ENCODE measurements at regions not wholly inside any gene's neighbourhood (a gene's known extent, or its start where the extent isn't known, plus 50 kb on each side); places are given as distances from the start of the nearest gene placed in this dataset.

GRCh38 chr5:28512648-28513047, 1474.3 kb upstream of the CDH9 start:
- H3K9ac ChIP-seq (ENCODE audit: extremely low read depth, insufficient read length, low read length), result no peak overlapping the region
- no peaks in the 10 kb centered on the region for H3K9me3 ChIP-seq (ENCODE audit: control insufficient read depth, low read depth, low read length)
- peaks cover 0 to 14% of the 10 kb centered on the region in 2 experiments; a peak in 3 of 5 replicates for H3K9me3 Mint-ChIP-seq
- no peak overlapping the region for H3K4ac ChIP-seq (ENCODE audit: low read depth, low read length)
- no peaks in the 10 kb centered on the region for H3K27me3 Mint-ChIP-seq (ENCODE audit: low read depth)
- no peak overlapping the region for H2AFZ ChIP-seq (ENCODE audit: low read length)
- no peaks in the 10 kb centered on the region for H3K27me3 ChIP-seq (ENCODE audit: insufficient read depth, low read length)
- DNase-seq, result no peak
- no peak overlapping the region for H2AK5ac ChIP-seq (ENCODE audit: insufficient read length, low read length)
- no peak overlapping the region for H2BK120ac ChIP-seq (ENCODE audit: low read depth, low read length, poor library complexity, severe bottlenecking)
- WGBS (ENCODE audit: extremely low coverage, insufficient read length, low lambda C conversion rate), result no CpG with 5 or more reads among the region's 4 CpGs
- no peak overlapping the region for H4K5ac ChIP-seq (ENCODE audit: insufficient read length, low read depth, low read length)
- H4K8ac ChIP-seq (replicated peaks; ENCODE audit: insufficient read length, low read depth, low read length), result no peak overlapping the region
- no peak overlapping the region for H3K56ac ChIP-seq (ENCODE audit: insufficient read length, low read depth, low read length)
- no peaks in the 10 kb centered on the region for H3K79me2 ChIP-seq (ENCODE audit: insufficient read depth, low read length)
- H4K91ac ChIP-seq (ENCODE audit: insufficient read length, low read depth, low read length), result no peak overlapping the region
- no peaks in the 10 kb centered on the region for H4K20me1 ChIP-seq (ENCODE audit: control insufficient read depth, insufficient read depth, insufficient read length)
- H3K27ac Mint-ChIP-seq, result peak overlapping the region in 1 of 3 experiments; percentile 72; a peak in 1 of 7 replicates
- no peak overlapping the region for H3K23ac ChIP-seq (ENCODE audit: insufficient read length, low read depth, low read length)
- TF ChIP-seq, protein P1, sequence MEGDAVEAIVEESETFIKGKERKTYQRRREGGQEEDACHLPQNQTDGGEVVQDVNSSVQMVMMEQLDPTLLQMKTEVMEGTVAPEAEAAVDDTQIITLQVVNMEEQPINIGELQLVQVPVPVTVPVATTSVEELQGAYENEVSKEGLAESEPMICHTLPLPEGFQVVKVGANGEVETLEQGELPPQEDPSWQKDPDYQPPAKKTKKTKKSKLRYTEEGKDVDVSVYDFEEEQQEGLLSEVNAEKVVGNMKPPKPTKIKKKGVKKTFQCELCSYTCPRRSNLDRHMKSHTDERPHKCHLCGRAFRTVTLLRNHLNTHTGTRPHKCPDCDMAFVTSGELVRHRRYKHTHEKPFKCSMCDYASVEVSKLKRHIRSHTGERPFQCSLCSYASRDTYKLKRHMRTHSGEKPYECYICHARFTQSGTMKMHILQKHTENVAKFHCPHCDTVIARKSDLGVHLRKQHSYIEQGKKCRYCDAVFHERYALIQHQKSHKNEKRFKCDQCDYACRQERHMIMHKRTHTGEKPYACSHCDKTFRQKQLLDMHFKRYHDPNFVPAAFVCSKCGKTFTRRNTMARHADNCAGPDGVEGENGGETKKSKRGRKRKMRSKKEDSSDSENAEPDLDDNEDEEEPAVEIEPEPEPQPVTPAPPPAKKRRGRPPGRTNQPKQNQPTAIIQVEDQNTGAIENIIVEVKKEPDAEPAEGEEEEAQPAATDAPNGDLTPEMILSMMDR (conservative IDR thresholded peaks at IDR 0.05), result no peak
- H3K23me2 ChIP-seq (ENCODE audit: insufficient read length, low read depth, low read length, poor library complexity, severe bottlenecking), result no peaks in the 10 kb centered on the region
- H3T11ph ChIP-seq (ENCODE audit: low read length), result no peak overlapping the region
- H3K4me2 ChIP-seq (ENCODE audit: insufficient read depth, insufficient read length, low read length), result no peak overlapping the region
- H2BK12ac ChIP-seq (ENCODE audit: insufficient read length, low read depth, low read length), result no peak overlapping the region
- H3K18ac ChIP-seq (ENCODE audit: insufficient read length, low read depth, low read length), result no peak overlapping the region
- H3K4me1 Mint-ChIP-seq, result peaks cover 6% of the 10 kb centered on the region in 2 experiments; a peak in 2 of 4 replicates
- H2BK5ac ChIP-seq (ENCODE audit: insufficient read length, low read length), result no peak overlapping the region
- H3K4me1 ChIP-seq (ENCODE audit: insufficient read depth, low read length), result no peaks in the 10 kb centered on the region
- H3K36me3 Mint-ChIP-seq (ENCODE audit: insufficient read depth in 1 of 3, low read depth in 3 of 3), result no peaks in the 10 kb centered on the region
- no peak overlapping the region for H2BK20ac ChIP-seq (ENCODE audit: low read depth, low read length, poor library complexity, severe bottlenecking)
- no peak overlapping the region for H2BK15ac ChIP-seq (ENCODE audit: low read depth, low read length)
- no peaks in the 10 kb centered on the region for H3K79me1 ChIP-seq (ENCODE audit: insufficient read depth, low read depth, low read length, poor library complexity, severe bottlenecking)
- no peak overlapping the region for H3K14ac ChIP-seq (ENCODE audit: insufficient read depth, low read length)
- no peak overlapping the region for H3K27ac ChIP-seq (ENCODE audit: insufficient read length, low read depth, low read length)
- no peak overlapping the region for H3K4me3 Mint-ChIP-seq

Data from H9 (cell line).